HG02885 (cell line): ENCODE measurements at regions not wholly inside any gene's neighbourhood (a gene's known extent, or its start where the extent isn't known, plus 50 kb on each side); places are given as distances from the start of the nearest gene placed in this dataset.
"Not testable (repeated sequence)": the region's sequence is repeated elsewhere in the genome, so short reads cannot be mapped to it uniquely, and the experiment has no call there.

Experiments
- ATAC-seq: cut with Tn5 transposase; IDR thresholded peaks from one replicate; pipeline ENCODE4 v1.9.1; 2021; ENCODE audit warnings: mild to moderate bottlenecking; ENCODE audit not compliant: unreplicated experiment, poor library complexity

- no peak for ATAC-seq
Measured at GRCh38 chr1:73673971-73674370, 524.0 kb downstream of the LRRIQ3 start.

DNA sequence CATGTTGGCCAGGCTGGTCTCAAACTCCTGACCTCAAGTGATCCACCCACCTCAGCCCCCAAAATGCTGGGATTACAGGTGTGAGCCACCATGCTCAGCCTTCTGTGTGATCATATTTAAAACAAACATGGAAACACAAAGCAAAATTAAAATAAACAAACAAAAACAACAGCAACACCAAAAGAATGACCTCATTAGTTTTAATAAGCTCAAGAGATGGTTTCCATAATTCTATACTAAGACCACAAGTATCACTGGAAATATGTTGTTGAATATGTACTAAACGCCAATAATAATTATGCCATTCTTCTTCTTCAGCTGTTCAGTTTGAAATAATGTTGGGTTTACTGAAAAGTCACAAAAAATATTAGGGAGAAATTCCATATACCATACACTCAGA lies 526.4 kb downstream of the LRRIQ3 start:
- ATAC-seq, result no peak

DNA sequence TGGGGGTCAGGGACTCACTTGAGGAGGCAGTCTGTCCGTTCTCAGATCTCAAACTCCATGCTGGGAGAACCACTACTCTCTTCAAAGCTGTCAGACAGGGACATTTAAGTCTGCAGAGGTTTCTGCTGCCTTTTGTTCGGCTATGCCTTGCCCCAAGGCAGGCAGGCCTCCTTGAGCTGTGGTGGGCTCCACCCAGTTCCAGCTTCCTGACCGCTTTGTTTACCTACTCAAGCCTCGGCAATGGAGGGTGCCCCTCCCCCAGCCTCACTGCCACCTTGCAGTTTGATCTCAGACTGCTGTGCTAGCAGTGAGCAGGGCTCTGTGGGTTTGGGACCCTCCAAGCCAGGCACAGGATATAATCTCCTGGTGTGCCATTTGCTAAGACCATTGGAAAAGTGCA lies 530.0 kb downstream of the LRRIQ3 start:
- ATAC-seq, result not testable (repeated sequence)

- ATAC-seq, result no peak
Measured at GRCh38 chr1:73662526-73662925, 535.5 kb downstream of the LRRIQ3 start.

DNA sequence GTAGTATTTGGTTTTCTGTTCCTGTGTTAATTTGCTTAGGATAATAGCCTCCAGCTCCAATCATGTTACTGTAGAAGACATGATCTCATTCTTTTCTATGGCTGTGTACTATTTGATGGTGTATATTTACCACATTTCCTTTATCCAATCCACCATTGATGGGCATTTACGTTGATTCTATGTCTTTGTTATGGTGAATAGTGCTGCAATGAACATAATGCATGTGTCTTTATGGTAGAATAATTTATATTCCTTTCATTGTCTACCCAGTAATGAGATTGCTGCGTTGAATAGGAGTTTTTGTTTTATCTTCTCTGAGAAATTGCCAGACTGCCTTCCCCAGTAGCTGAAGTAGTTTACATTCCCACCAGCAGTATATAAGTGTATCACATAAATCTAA lies 538.8 kb downstream of the LRRIQ3 start:
- no peak for ATAC-seq

- no peak for ATAC-seq
Measured at GRCh38 chr1:73654714-73655113, 543.3 kb downstream of the LRRIQ3 start.

- ATAC-seq, result no peak
Measured at GRCh38 chr1:73644198-73644597, 553.8 kb downstream of the LRRIQ3 start.

GRCh38 chr1:73639494-73639893 lies 558.5 kb downstream of the LRRIQ3 start:
- ATAC-seq, result no peak

- ATAC-seq, result no peak
Measured at GRCh38 chr1:73637264-73637663, 560.7 kb downstream of the LRRIQ3 start.

- no peak for ATAC-seq
Measured at GRCh38 chr1:73635021-73635420, 563.0 kb downstream of the LRRIQ3 start.

DNA sequence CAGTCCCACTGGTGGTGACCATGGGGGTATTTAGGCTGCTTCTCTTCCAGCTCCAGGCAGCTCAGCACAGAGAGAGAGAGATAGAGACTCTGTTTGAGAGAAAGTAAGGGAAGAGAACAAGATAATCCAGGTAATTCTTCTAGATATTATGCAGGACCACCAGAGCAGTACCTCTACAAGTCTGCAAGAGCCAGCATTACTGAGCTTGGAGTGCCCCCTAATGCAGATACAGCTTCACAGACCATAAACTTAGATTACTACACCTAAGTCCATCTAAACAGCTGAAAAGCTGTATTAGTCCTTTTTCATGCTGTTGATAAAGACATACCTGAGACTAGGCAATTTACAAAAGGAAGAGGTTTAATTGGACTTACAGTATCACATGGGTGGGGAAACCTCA lies 570.3 kb downstream of the LRRIQ3 start:
- ATAC-seq, result no peak

DNA sequence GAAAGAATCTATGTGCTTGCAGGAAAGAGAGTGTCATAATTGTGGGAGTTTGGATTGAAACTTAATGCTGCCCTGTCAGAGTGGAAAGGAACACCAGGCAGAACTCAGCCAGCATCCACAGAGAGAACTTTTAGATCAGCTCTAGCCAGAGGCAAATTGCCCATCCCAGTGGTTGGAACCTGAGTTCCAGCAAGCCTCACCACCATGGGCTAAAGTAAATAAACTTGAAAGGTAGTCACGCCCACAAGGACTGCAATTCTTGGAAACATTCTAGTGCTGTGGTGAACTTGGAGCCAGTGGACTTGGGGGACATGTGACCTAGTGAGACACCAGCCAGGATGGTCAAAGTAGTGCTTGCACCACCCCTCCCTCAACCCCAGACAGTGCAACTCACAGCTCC lies 571.6 kb downstream of the LRRIQ3 start:
- no peak for ATAC-seq

- ATAC-seq, result no peak
Measured at GRCh38 chr1:73623946-73624345, 574.0 kb downstream of the LRRIQ3 start.

DNA sequence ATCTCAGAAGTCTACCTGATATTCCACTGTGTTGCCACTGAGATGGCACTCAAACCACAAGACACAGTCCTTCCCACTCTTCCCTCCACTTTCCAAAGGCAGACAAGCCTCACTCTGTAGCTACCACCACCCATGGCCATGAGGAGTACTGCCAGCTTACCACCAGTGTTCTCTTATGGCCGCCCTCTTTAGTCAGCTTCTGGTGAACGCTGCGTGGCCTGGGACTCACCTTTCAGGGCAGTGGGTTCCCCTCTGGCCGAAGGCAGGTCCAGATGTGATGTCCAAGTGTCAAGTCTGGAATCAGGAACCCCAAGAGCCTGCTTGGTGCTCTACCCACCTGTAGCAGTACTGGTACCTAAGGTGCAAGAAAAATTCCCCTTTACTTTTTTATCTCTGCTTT lies 580.8 kb downstream of the LRRIQ3 start:
- no peak for ATAC-seq

GRCh38 chr1:73611681-73612080 lies 586.3 kb downstream of the LRRIQ3 start:
- no peak for ATAC-seq

GRCh38 chr1:73604739-73605138 lies 593.2 kb downstream of the LRRIQ3 start:
- no peak for ATAC-seq

DNA sequence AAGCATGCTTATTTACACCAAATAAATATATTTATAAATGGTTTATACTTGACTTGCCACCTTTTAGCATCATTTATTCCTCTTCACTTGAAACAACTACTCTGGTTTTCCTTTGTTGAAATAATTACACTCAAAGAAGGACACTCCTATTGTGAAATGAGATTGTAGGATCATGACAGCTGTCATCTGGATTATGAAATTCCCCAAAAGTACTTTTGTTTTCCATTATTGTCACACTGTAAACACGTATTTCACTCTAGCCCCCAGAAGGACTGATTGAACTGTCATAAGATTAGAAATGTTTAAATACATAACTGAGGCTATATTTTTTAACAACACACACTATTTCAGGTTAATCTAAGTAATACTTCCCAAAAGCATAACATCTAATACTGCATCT lies 593.8 kb downstream of the LRRIQ3 start:
- no peak for ATAC-seq

DNA sequence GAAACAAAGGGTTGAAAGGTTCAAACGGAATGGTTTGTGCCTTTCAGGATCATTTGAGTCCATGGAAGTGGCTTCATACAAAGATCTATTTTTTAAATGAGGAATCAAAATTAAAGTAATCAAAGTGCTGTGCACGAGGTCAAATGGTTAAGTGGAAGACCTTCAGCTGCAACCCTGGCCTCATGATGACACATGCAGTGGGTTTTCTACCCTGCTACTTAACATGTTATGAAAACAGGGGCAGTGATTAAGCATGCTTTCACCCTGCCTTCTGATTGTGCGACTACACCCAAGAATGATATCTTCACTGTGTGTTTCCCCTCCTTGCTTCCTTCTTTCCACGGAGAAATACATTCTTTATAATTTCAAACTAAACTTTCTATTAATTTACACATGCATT lies 604.2 kb downstream of the LRRIQ3 start:
- ATAC-seq, result no peak

DNA sequence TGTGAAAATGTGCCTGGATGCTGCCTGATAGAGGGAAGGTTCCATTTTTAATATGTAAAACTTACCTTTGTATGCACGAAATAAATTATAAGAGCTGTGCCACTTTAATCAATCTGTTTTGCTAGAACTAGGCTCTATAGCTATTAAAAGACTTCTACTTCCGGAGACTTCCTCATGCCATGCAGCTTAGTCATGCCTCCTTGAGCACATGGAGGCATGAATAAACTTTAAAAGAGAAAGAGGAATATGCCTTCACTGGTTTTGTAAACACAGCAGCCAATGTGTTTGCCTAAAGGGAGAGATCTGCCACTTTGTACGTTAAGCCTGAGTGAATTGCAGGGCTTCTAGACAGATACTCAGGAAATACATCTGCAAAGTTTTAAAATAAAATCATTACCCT lies 604.6 kb downstream of the LRRIQ3 start:
- no peak for ATAC-seq

DNA sequence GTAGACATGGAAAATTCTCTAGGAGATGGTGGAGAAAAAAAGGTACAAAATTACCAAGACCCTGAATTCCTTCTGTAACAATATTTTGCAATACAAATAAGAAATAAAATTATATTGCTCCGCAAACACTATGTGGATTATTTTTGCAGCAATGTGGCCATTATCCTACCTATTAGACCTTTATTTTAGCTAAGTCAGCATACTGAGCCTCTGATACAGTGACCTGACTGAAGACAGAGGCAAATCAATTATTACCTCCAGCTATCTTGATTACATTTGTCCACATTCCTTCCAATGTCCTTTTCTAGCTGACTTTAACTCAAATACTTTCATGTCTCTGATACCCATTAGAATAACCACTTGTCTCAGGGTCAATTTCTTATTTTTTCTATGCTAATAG lies 610.9 kb downstream of the LRRIQ3 start:
- no peak for ATAC-seq

DNA sequence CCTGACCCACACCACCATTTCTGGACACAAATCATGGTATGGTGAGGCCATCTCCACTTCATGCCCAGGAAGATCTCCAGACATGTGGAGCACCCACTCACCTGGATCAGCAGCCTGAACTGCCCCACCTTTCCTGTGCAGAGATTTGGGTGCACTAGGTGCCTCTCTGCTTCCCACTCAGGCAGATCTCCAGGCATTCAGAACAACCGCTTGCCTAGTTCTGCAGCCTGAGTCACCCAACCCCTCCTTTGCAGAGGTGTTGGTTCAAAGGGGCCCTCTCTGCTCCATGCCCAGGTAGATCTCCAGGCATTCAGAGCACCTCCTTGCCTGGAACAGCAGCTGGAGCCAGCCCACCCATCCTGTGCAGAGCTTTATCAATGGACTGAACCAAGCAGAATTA lies 620.8 kb downstream of the LRRIQ3 start:
- no peak for ATAC-seq

- ATAC-seq, result no peak
Measured at GRCh38 chr1:73576083-73576482, 621.9 kb downstream of the LRRIQ3 start.

GRCh38 chr1:73564294-73564693 lies 633.7 kb downstream of the LRRIQ3 start:
- no peak for ATAC-seq
